Activated naive CD4-positive, alpha-beta T cell treated with anti-CD3 and anti-CD28 coated beads, Interleukin-2, amount 50 U/mL, for 72 hours (primary cell): ENCODE measurements at regions not wholly inside any gene's neighbourhood (a gene's known extent, or its start where the extent isn't known, plus 50 kb on each side); places are given as distances from the start of the nearest gene placed in this dataset.
A peak's percentile ranks its signal among the peaks of the same experiment; 100 is the strongest.

Source experiments
- ATAC-seq, 2 donors: fragments of 150-1000 bp; cut with Tn5 transposase; 2 replicates each; pipeline ENCODE4 v1.10.0; 2021; ENCODE audit warnings: mild to moderate bottlenecking in 2 of 2, moderate library complexity in 2 of 2
- DNase-seq, 2 donors: peaks; one replicate each; pipeline ENCODE4 v3.0.0; 2021 to 2022; ENCODE audit warnings: low spot score in 2 of 2
- H3K27ac Mint-ChIP-seq, 2 donors: one replicate each; pipeline ENCODE4 v1.8.0; 2022; ENCODE audit warnings: mild to moderate bottlenecking in 2 of 2, mixed read lengths in 2 of 2
- H3K36me3 Mint-ChIP-seq, 2 donors: one replicate each; pipeline ENCODE4 v1.8.0; 2022; ENCODE audit warnings: mixed read lengths in 2 of 2
- H3K9me3 Mint-ChIP-seq, 2 donors: one replicate each; pipeline ENCODE4 v1.8.0; 2022; ENCODE audit warnings: mixed read lengths in 2 of 2

DNA sequence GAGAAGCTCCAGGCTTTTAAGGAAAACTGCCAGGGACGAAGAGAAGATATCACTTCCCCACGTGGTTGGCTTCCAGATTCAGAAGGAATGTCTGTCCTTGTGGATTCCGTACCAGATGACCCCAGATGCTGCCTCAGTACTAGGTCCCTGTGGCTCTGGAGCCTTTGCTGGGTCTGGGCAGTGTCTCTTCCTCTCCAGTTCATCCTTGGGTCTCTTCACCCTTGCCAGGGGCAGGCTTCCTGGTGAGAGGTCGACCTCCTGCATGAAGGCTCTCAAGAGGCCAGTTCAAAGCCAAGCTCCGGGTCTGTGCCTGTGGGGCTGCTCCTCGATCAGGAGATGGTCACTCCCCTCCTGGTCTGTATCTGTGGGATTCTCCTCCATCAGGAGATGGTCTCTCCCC is 74.7 kb upstream of the B3GAT1 start:
- Mint-ChIP-seq H3K36me3 (no peaks in the 10 kb centered on the region), H3K27ac (no peak overlapping the region), H3K9me3 (no peaks in the 10 kb centered on the region)
- DNase-seq (no peak), ATAC-seq (no peak)

DNA sequence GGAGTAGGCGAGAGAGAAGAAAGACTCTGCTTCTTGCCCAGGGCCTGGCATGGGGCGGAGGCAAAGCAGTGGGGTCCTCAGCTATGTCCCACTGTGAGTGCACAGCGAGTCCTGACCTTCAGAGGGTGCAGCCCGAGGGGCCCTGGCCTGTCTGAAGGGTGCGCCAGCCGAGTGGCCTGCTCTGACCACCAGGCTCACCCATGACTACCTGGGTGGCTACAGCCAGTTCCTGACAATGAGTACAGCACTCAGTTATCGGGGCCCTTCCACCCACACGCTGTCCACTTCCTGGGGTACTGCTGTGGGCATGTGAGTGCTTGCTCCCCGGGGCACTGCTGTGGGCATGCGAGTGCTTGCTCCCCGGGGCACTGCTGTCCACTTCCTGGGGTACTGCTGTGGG is 74.1 kb upstream of the B3GAT1 start:
- DNase-seq (no peak), ATAC-seq (no peak)
- no peaks in the 10 kb centered on the region for H3K9me3 Mint-ChIP-seq
- H3K36me3 Mint-ChIP-seq: no peaks in the 10 kb centered on the region
- H3K27ac Mint-ChIP-seq: no peak overlapping the region

DNA sequence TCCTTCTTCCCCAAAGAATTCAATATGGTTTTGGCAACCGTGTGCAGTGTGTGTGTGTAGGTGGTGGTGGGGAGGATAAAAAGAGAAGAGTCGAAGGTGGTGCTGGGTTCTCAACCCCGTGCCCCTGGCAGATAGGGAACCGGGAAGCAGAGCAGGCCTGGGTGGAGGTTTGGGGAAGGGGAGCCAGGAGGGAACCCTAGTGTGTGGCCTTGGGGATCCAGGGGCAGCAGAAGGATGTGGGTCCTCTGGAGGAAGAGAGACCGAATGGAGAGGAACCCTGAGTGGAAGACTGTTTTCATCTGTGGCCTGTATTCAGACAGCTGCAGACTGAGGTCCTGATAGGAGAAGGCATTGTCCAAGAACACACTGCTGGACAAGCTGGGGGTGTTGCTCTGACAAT is 73.3 kb upstream of the B3GAT1 start:
- Mint-ChIP-seq H3K27ac (no peak overlapping the region), H3K9me3 (no peaks in the 10 kb centered on the region), H3K36me3 (no peaks in the 10 kb centered on the region)
- no peak for DNase-seq
- ATAC-seq: no peak

DNA sequence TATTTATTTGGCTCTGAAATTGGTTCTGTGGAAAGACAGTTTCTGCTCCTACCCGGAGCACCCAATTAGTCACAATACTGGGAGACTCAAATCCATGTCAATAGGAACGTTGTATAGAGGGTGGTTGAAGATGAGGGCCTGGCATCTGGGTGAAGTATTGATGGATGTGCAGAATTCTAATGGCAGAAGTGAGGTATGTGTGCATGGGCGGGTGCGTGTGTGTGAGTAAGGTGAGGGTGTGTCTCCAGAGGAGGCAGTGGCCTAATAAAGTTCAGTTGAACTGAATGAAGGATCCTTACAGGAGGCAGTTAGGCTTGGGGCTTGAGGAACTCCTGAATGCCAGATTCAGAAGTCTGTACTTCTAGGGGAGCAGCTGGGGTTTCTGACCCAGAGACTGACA is 71.8 kb upstream of the B3GAT1 start:
- Mint-ChIP-seq H3K27ac (no peak overlapping the region), H3K9me3 (no peaks in the 10 kb centered on the region), H3K36me3 (no peaks in the 10 kb centered on the region)
- DNase-seq (no peak), ATAC-seq (no peak)

GRCh38 chr11:134483291-134483690 is 71.2 kb upstream of the B3GAT1 start:
- no peak for ATAC-seq
- no peak for DNase-seq
- Mint-ChIP-seq H3K27ac (no peak overlapping the region), H3K36me3 (no peaks in the 10 kb centered on the region), H3K9me3 (no peaks in the 10 kb centered on the region)

- DNase-seq (no peak), ATAC-seq (no peak)
- Mint-ChIP-seq H3K27ac (no peak overlapping the region), H3K36me3 (no peaks in the 10 kb centered on the region), H3K9me3 (no peaks in the 10 kb centered on the region)
These were observed 70.8 kb upstream of the B3GAT1 start for GRCh38 chr11:134482865-134483264.

DNA sequence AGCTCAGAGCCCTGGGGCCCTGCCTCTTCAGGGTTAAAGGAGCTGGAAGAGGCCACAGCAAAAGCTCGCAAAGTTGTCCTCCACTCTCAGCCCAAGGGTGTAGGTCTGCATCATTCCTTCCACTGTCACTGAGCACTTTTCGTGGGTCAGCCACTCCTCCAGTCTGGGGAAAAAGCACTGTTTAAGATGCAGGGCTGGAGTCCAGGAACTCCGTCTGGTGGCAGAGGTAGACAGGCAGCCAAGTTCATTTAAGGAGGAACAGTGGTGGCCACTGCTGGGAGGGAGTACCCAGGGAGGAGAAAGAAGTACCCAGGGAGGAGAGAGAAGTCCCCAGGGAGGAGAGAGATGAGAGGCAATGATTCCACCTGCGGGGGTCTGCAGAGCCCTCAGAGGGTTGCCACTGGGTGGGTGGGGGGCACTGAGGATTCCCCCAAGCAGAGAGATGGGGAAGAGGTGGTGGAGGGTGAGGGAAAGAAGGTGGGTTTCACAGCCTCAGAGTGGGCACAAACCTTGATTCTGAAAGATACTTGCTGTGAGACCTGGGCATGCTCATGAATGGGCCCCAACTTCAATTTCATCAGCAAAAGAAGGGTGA is 70.0 kb upstream of the B3GAT1 start:
- ATAC-seq (no peak), DNase-seq (no peak)
- no peaks in the 10 kb centered on the region for H3K9me3 Mint-ChIP-seq
- no peaks in the 10 kb centered on the region for H3K36me3 Mint-ChIP-seq
- H3K27ac Mint-ChIP-seq: no peak overlapping the region

GRCh38 chr11:134481135-134481534 is 69.1 kb upstream of the B3GAT1 start:
- DNase-seq (no peak), ATAC-seq (no peak)
- H3K27ac Mint-ChIP-seq: no peak overlapping the region
- H3K9me3 Mint-ChIP-seq: no peaks in the 10 kb centered on the region
- no peaks in the 10 kb centered on the region for H3K36me3 Mint-ChIP-seq

DNA sequence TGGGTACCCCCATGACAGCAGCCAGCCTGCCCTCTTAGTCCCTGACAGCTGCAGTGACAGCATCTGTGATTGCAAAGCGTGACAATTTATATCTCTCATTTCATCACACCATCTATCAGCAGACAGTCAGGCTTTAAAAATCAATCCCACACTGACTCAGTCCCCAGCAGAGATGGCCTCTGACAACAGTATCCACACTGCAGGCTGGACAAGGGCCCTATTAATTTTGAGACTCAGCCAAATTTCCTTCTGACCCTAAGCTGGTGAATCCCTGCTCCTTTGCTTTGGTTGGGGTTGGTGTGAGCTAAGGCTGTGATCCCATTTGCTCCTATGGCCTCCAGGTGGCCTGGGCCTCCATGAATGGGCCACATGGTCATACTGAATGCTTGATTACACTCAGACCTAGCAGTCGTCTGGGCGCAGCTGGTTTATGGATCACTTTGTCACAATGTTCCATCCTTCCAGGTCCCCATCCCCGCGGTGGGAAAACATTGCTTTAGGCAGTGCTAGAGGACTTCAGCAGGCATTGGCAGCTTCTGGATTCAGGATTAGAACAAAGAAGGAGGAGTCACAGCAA is 68.2 kb upstream of the B3GAT1 start:
- ATAC-seq: no peak
- Mint-ChIP-seq H3K36me3 (no peaks in the 10 kb centered on the region), H3K27ac (no peak overlapping the region), H3K9me3 (no peaks in the 10 kb centered on the region)
- no peak for DNase-seq

DNA sequence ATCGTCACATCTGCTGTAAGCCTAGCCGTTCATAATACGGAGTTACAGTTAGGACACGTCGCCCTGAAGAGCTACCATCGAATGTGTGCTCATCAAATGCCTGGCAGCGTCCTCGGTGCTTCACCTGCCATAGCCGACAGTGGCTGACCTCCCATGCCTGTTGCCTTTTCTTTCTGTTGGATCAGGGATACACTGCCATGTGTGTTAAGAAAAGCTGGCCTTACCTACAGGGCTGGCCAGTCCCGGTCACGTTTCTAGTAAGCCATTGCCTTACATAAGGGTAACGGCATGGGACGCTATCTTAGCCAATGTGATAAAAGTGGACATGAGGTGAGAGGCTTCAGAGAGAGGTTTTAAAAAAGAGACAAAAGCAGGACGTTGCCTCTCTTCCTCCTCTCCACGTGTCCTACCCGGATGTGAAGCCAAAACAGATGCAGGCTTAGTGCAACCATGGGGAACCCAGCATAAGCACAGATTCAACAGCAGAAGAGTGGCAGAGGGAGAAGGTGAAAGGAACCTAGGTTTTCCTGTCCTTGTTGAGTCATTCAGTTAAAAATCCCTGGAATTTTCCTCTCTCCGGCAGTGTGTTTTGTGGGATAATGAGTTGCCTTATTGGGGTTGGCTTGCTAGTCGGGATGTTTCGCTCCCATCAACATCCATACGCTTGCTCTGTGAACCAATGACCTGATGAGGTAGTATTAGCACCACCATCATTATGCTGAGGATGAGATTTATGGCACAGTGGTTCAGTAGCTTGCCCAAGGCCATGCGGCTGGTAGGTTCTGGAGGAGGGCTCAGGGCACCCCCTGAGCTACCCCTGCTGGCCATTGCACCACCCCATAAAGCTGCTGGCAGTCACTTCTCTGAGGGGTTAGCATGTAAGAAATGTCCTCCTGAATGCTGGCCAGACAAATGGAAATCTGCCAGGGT is 67.4 kb upstream of the B3GAT1 start:
- no peaks in the 10 kb centered on the region for H3K36me3 Mint-ChIP-seq
- ATAC-seq: no peak

DNA sequence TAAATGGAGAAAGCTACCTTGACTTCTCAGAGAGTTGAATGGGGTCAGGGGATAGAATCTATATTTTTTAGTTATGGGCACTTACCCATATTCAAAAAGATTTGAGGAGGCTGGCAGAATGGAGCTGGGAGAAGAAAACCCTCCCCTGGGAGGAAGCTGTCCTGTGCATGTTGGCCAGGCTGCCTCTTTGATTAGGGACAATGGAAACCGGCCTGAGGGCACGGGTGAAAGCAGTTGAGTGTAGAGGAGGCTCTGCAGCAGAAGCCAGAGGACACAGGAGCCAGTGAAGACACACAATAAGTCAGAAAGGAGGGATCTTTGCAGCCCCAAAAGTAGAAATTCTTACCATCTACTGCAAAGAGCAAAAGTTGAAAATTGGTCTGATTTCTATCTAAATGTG is 66.6 kb upstream of the B3GAT1 start:
- Mint-ChIP-seq H3K36me3 (no peaks in the 10 kb centered on the region), H3K27ac (no peak overlapping the region), H3K9me3 (no peaks in the 10 kb centered on the region)
- ATAC-seq (no peak), DNase-seq (no peak)

More for the DNA sequence above, 67.4 kb upstream of the B3GAT1 start:
- DNase-seq: no peak
- Mint-ChIP-seq H3K27ac (no peak overlapping the region), H3K9me3 (no peaks in the 10 kb centered on the region)

GRCh38 chr11:134478176-134478575 is 66.1 kb upstream of the B3GAT1 start:
- Mint-ChIP-seq H3K27ac (no peak overlapping the region), H3K9me3 (no peaks in the 10 kb centered on the region), H3K36me3 (no peaks in the 10 kb centered on the region)
- ATAC-seq (no peak), DNase-seq (no peak)

GRCh38 chr11:134477486-134477885 is 65.4 kb upstream of the B3GAT1 start:
- DNase-seq (no peak), ATAC-seq (no peak)
- Mint-ChIP-seq H3K9me3 (no peaks in the 10 kb centered on the region), H3K27ac (no peak overlapping the region), H3K36me3 (no peaks in the 10 kb centered on the region)

DNA sequence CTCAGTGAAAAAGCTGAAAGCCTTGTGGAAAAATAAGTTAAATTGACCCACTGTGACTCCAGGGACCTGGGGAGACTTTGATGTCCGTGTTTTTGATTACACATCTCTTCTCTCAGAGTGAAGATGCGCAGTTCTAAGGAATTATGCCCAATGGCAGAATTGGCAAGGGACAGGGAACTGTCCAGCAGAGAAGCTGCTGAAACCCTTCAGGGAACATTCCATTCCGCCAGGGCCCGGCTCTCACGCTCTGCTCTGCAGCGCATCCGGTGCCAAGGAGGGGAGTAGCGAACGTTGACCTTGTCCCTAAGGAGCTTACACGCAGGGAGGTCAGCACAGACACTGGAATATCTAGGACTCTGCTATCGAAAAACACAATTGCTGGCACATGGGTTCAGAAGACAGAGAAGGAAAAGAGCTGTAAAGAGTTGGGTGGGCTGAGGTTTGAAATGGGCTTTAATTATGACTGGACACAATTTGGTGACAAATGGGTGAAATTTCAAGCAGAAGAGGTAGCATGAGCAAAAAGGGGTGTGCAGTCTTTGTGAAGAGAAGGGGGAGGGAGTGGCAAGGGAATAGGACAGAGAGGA is 64.5 kb upstream of the B3GAT1 start:
- Mint-ChIP-seq H3K9me3 (no peaks in the 10 kb centered on the region), H3K36me3 (no peaks in the 10 kb centered on the region), H3K27ac (no peak overlapping the region)
- no peak for ATAC-seq
- DNase-seq: no peak

DNA sequence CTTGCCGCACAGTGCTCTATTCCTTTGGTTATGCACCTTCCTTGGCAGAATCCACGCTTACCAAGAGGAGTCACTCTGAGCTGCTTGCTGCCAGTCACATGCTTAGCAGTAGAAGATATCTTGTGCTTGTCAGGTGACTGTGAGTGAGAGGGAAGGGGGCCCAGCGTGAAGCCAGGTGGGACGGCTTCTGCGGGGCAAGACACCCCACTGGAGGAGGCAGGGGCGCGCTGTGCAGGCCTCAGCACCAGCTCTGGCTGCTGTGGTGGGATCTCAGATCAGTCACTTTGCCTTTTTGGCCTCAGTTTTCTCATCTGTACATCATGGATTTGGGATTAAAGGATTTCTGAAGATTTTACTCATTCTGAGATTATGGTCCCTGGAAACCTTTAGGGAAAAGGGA is 63.9 kb upstream of the B3GAT1 start:
- no peaks in the 10 kb centered on the region for H3K9me3 Mint-ChIP-seq
- H3K27ac Mint-ChIP-seq: no peak overlapping the region
- DNase-seq (no peak), ATAC-seq (no peak)
- no peaks in the 10 kb centered on the region for H3K36me3 Mint-ChIP-seq

DNA sequence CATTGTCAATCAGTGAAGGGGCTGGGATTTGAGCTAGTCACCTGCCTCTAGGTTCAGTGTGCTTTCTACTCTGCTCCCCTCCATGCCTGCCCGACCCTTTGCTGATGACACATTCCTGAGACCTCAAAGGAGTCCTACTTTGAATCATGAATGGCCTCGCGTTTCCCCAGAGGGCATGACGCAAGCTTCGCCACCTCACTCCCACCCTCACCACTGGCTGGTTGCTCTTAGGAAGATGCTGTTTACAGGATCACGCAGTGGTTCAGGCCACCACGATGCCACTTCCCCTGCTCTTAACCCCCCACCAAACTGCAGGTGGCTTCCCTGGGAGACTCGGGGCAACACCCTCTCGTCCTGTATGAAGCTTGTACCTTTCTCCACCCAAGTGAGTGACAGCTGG is 62.9 kb upstream of the B3GAT1 start:
- ATAC-seq (peak; percentile 60 to 63), DNase-seq (no peak)
- H3K36me3 Mint-ChIP-seq: no peaks in the 10 kb centered on the region
- no peaks in the 10 kb centered on the region for H3K9me3 Mint-ChIP-seq
- no peak overlapping the region for H3K27ac Mint-ChIP-seq

DNA sequence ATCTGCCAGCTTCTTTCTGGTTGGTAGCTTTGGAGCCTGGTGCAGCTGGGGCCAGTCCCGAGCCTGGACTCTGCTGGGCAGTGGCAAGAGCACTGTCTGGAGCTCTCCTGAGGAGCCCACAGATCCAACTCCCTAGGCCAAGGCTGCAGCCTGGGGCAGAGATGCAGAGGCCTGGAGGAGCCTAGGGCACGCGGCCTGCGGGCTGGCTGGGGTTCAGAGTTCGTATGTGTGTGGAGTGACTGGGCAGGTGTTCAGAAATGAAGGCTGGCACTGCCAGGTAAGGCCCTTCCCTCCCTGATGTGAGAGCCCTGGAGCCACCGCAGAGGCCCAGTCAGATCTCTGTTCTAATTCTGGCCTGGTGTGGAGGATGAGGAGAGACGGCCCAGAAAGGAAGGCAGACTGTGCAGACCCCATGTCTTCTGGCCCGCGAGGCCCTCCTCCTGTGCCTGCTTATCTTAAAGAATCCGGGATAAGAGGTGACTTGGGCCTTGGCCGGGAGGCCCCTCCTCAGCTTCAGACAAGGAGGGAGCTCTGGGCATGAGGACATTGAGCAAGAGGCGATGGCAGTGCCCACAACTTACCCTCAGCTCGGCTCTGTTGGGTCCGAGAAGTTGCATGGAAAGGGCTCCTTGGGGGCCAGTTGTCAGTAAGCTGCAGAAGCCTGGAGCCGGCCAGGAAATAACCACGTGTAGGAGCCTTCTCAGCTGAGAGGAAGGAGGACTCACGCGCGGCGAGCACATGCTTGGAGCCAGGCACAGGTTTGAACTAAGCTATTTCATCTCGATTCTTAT is 62.2 kb upstream of the B3GAT1 start:
- ATAC-seq (no peak), DNase-seq (no peak)
- no peak overlapping the region for H3K27ac Mint-ChIP-seq
- H3K36me3 Mint-ChIP-seq: no peaks in the 10 kb centered on the region
- no peaks in the 10 kb centered on the region for H3K9me3 Mint-ChIP-seq
